H1 (cell line): ENCODE measurements at regions not wholly inside any gene's neighbourhood (a gene's known extent, or its start where the extent isn't known, plus 50 kb on each side); places are given as distances from the start of the nearest gene placed in this dataset.

Experiments used
- CTCF ChIA-PET: fragments of 300-600 bp; sonication (Branson Sonifier 250); formaldehyde crosslinking; loops from one replicate; lab custom pipeline; 2021; ENCODE audit not compliant: partially characterized antibody; lab: Charles Lee
- POLR2A ChIA-PET: fragments of 300-600 bp; sonication (Branson Sonifier 250); formaldehyde crosslinking; loops from one replicate; lab custom pipeline; 2021; ENCODE audit warnings: inconsistent platforms; ENCODE audit not compliant: partially characterized antibody; lab: Charles Lee
- DNase-seq, 2 experiments: peaks; one replicate each; pipeline versions ENCODE4 v3.0.0 to v3.0.0-alpha.2; 2010 to 2022; ENCODE audit warnings: low spot score in 2 of 2, low read depth in 1 of 2, mixed read lengths in 1 of 2
- FAIRE-seq: peaks from 2 replicates; lab custom pipeline; 2011; peaks lifted over from hg19 to GRCh38; lab: Jason Lieb, UNC
- H2AFZ ChIP-seq: 2 replicates; pipeline ENCODE4 v1.8.1; 2012; ENCODE audit warnings: low read length, inconsistent platforms
- H2AK5ac ChIP-seq: 2 replicates; pipeline ENCODE4 v1.6.1; 2013; ENCODE audit warnings: low read depth, low read length
- H2BK120ac ChIP-seq: replicated peaks from 2 replicates; pipeline ENCODE3; 2013; ENCODE audit warnings: low read depth, low read length, inconsistent platforms
- H2BK12ac ChIP-seq: 2 replicates; pipeline ENCODE4 v1.6.1; 2013; ENCODE audit warnings: low read depth, low read length
- H2BK15ac ChIP-seq: 2 replicates; pipeline ENCODE4 v1.6.1; 2013; ENCODE audit warnings: low read length
- H2BK20ac ChIP-seq: 2 replicates; pipeline ENCODE4 v1.6.1; 2013; ENCODE audit warnings: low read length
- H2BK5ac ChIP-seq: 2 replicates; pipeline ENCODE4 v1.6.1; 2013; ENCODE audit warnings: low read depth, low read length
- H3K14ac ChIP-seq: 2 replicates; pipeline ENCODE4 v1.6.1; 2013; ENCODE audit warnings: inconsistent platforms; ENCODE audit not compliant: insufficient read length
- H3K18ac ChIP-seq: 2 replicates; pipeline ENCODE4 v1.6.1; 2013; ENCODE audit warnings: low read length; ENCODE audit errors: extremely low read depth
- H3K23ac ChIP-seq: 2 replicates; pipeline ENCODE4 v1.6.1; 2013; ENCODE audit warnings: inconsistent platforms; ENCODE audit not compliant: insufficient read length
- H3K23me2 ChIP-seq: 2 replicates; pipeline ENCODE4 v1.6.1; 2013; ENCODE audit warnings: low read depth, low read length
- H3K27ac ChIP-seq: 2 replicates; pipeline ENCODE4 v1.6.1; 2011; ENCODE audit warnings: low read depth, low read length, inconsistent platforms
- H3K27me3 ChIP-seq, 4 experiments: replicated peaks in 1 of 4; 1 replicate in 1 of 4; 2 replicates in 3 of 4; pipeline versions ENCODE4 v1.6.1 to v1.8.1; 2011 to 2013; ENCODE audit warnings: low read length in 3 of 4, mild to moderate bottlenecking in 3 of 4, inconsistent platforms in 2 of 4, mixed read lengths in 2 of 4, moderate library complexity in 1 of 4; ENCODE audit not compliant: control insufficient read depth in 3 of 4, insufficient read depth in 3 of 4; ENCODE audit errors: extremely low read depth in 1 of 4
- H3K36me3 ChIP-seq, 4 experiments: 2 replicates each; pipeline versions ENCODE4 v1.6.1 to v1.8.1; 2011 to 2013; ENCODE audit warnings: mild to moderate bottlenecking in 4 of 4, low read length in 3 of 4, moderate library complexity in 2 of 4, control low read depth in 1 of 4, inconsistent platforms in 1 of 4; ENCODE audit not compliant: insufficient read depth in 4 of 4, control insufficient read depth in 2 of 4
- H3K4ac ChIP-seq: replicated peaks from 2 replicates; pipeline ENCODE3; 2013; ENCODE audit warnings: low read length, low read depth, mixed read lengths, inconsistent platforms; ENCODE audit not compliant: insufficient read length
- H3K4me1 ChIP-seq, 4 experiments: replicated peaks in 1 of 4; 1 replicate in 1 of 4; 2 replicates in 3 of 4; pipeline versions ENCODE4 v1.6.1 to v1.8.1; 2011 to 2013; ENCODE audit warnings: low read length in 3 of 4, inconsistent platforms in 2 of 4, mixed read lengths in 1 of 4; ENCODE audit not compliant: insufficient read depth in 4 of 4, control insufficient read depth in 3 of 4
- H3K4me2 ChIP-seq, 2 experiments: 2 replicates each; pipeline versions ENCODE4 v1.6.1 to v1.8.1; 2011 to 2013; ENCODE audit warnings: low read depth in 2 of 2, low read length in 2 of 2, control low read depth in 1 of 2, inconsistent platforms in 1 of 2, mild to moderate bottlenecking in 1 of 2; ENCODE audit not compliant: insufficient read depth in 1 of 2
- H3K4me3 ChIP-seq, 4 experiments: fragments of 200-600, 300-600 bp in 1 of 4; sonication (generic), shearing (Covaris generic), sonication (Bioruptor Twin) in 1 of 4; 2 replicates each; pipeline versions ENCODE4 v1.5.1 to v1.8.1; 2011 to 2016; ENCODE audit warnings: low read length in 4 of 4, low read depth in 3 of 4, control low read depth in 2 of 4, inconsistent platforms in 2 of 4, mild to moderate bottlenecking in 2 of 4, mixed read lengths in 1 of 4, moderate library complexity in 1 of 4; ENCODE audit not compliant: insufficient read depth in 2 of 4; ENCODE audit errors: extremely low read depth in 1 of 4
- H3K56ac ChIP-seq: replicated peaks from 2 replicates; pipeline ENCODE3; 2013; ENCODE audit warnings: low read depth, mild to moderate bottlenecking, mixed read lengths, low read length, inconsistent platforms; ENCODE audit not compliant: insufficient read length
- H3K79me1 ChIP-seq: 2 replicates; pipeline ENCODE4 v1.6.1; 2013; ENCODE audit warnings: low read depth, low read length, control low read depth
- H3K79me2 ChIP-seq, 2 experiments: 2 replicates each; pipeline versions ENCODE4 v1.6.1 to v1.8.1; 2012 to 2013; ENCODE audit warnings: low read length in 2 of 2, mild to moderate bottlenecking in 2 of 2, inconsistent platforms in 1 of 2; ENCODE audit not compliant: insufficient read depth in 2 of 2, control insufficient read depth in 1 of 2
- H3K9ac ChIP-seq, 4 experiments: replicated peaks in 1 of 4; 1 replicate in 1 of 4; 2 replicates in 3 of 4; pipeline versions ENCODE4 v1.6.1 to v1.8.1; 2011 to 2013; ENCODE audit warnings: low read depth in 3 of 4, low read length in 3 of 4, control low read depth in 2 of 4, mild to moderate bottlenecking in 2 of 4, moderate library complexity in 2 of 4, inconsistent platforms in 1 of 4; ENCODE audit errors: extremely low read depth in 1 of 4
- H3K9me3 ChIP-seq, 2 experiments: 2 replicates each; pipeline versions ENCODE4 v1.6.1 to v1.8.1; 2012 to 2013; ENCODE audit warnings: mild to moderate bottlenecking in 2 of 2, moderate library complexity in 2 of 2, control low read depth in 1 of 2, inconsistent platforms in 1 of 2, low read depth in 1 of 2, low read length in 1 of 2, mixed read lengths in 1 of 2; ENCODE audit not compliant: insufficient read depth in 2 of 2
- H4K20me1 ChIP-seq, 2 experiments: replicated peaks in 1 of 2; 2 replicates each; pipeline versions ENCODE3 to v1.8.1; 2011 to 2013; ENCODE audit warnings: inconsistent platforms in 2 of 2, low read length in 2 of 2, mild to moderate bottlenecking in 1 of 2; ENCODE audit not compliant: insufficient read depth in 2 of 2, control insufficient read depth in 1 of 2
- H4K5ac ChIP-seq: 2 replicates; pipeline ENCODE4 v1.6.1; 2013; ENCODE audit warnings: low read length, low read depth, mixed read lengths, inconsistent platforms; ENCODE audit not compliant: insufficient read length
- H4K8ac ChIP-seq: 2 replicates; pipeline ENCODE4 v1.8.0; 2013; ENCODE audit warnings: mild to moderate bottlenecking, moderate library complexity, low read length, inconsistent platforms; ENCODE audit not compliant: insufficient read depth; ENCODE audit errors: extremely low read depth
- H4K91ac ChIP-seq: replicated peaks from 2 replicates; pipeline ENCODE3; 2013; ENCODE audit warnings: low read length, mixed read lengths, inconsistent platforms; ENCODE audit not compliant: insufficient read length
- CREB1 ChIP-seq: IDR thresholded peaks from 2 replicates; pipeline ENCODE4 v1.6.1; 2012; ENCODE audit warnings: inconsistent platforms
- EGR1 ChIP-seq: IDR thresholded peaks from 2 replicates; pipeline ENCODE4 v1.6.1; 2011; ENCODE audit warnings: low read depth, low read length, borderline replicate concordance
- GABPA ChIP-seq: IDR thresholded peaks from 2 replicates; pipeline ENCODE4 v1.6.1; 2011; ENCODE audit warnings: mild to moderate bottlenecking, low read length, moderate library complexity, borderline replicate concordance; ENCODE audit not compliant: insufficient read depth
- MAX ChIP-seq: IDR thresholded peaks from 2 replicates; pipeline ENCODE4 v1.6.1; 2012; ENCODE audit warnings: inconsistent platforms
- SIN3A ChIP-seq, 2 experiments: IDR thresholded peaks in 1 of 2; conservative IDR thresholded peaks in 1 of 2; 2 replicates each; pipeline ENCODE4 v1.6.1; 2011 to 2012; ENCODE audit warnings: low read length in 2 of 2, improper control_type of control experiment in 1 of 2, low read depth in 1 of 2, mild to moderate bottlenecking in 1 of 2
- SP2 ChIP-seq: IDR thresholded peaks from 2 replicates; pipeline ENCODE4 v1.6.1; 2012; ENCODE audit warnings: mild to moderate bottlenecking, low read length, inconsistent platforms
- SP4 ChIP-seq: IDR thresholded peaks from 2 replicates; pipeline ENCODE4 v1.6.1; 2012; ENCODE audit warnings: low read length, inconsistent platforms
- SRF ChIP-seq: IDR thresholded peaks from 2 replicates; pipeline ENCODE4 v1.6.1; 2011; ENCODE audit warnings: mild to moderate bottlenecking, low read depth, low read length, moderate library complexity
- TEAD4 ChIP-seq: IDR thresholded peaks from 2 replicates; pipeline ENCODE4 v1.6.1; 2012; ENCODE audit warnings: low read depth, low read length, inconsistent platforms, mixed read lengths
- WGBS, 2 experiments: shearing (Covaris generic) in 1 of 2; methylation state at CpG; one replicate each; pipeline versions ENCODE4 v1.1.6 to v1.1.7; 2013 to 2015; ENCODE audit warnings: low lambda C conversion rate in 2 of 2, mixed read lengths in 2 of 2, inconsistent platforms in 1 of 2, low coverage in 1 of 2, missing lambda C conversion rate in 1 of 2; ENCODE audit not compliant: insufficient replicate concordance in 2 of 2, insufficient coverage in 1 of 2, insufficient read length in 1 of 2; ENCODE audit errors: extremely low coverage in 1 of 2, missing lambda C conversion rate in 1 of 2; 5-methylcytosine and 5-hydroxymethylcytosine counted together

DNA sequence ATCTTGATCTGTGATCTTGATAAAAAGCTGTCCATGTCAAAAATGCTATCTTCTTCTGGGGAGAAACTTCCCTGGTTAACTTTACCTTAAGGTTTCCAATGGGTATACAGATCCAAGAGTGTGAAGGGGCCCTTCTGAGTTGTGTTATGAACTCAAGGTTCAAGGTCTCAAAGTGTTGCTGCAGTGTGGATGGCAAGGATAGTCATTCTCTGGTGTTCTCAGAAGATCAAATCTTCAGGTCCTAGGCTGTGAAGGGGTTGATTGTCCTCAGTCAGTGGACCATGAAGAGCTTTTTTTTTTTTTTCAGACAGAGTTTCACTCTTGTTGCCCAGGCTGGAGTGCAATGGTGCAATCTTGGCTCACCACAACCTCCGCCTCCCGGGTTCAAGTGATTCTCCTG is 114.4 kb downstream of the SPTSSA start:
- no peak overlapping the region for H3K23ac ChIP-seq
- H3K4ac ChIP-seq: no peak overlapping the region
- H2BK20ac ChIP-seq: no peak overlapping the region
- H3K14ac ChIP-seq: no peak overlapping the region
- no peak overlapping the region for H2BK5ac ChIP-seq
- H3K36me3 ChIP-seq: peaks cover 0 to 5% (median 0%) of the 10 kb centered on the region in 4 experiments; a peak in 1 of 8 replicates
- no peak overlapping the region for H2AK5ac ChIP-seq
- H3K27me3 ChIP-seq: no peaks in the 10 kb centered on the region
- ChIA-PET CTCF (no interaction called here), POLR2A (no interaction called here)
- no peak overlapping the region for H2AFZ ChIP-seq
- H4K20me1 ChIP-seq: no peaks in the 10 kb centered on the region
- H3K4me1 ChIP-seq: no peaks in the 10 kb centered on the region
- no peak overlapping the region for H4K91ac ChIP-seq
- FAIRE-seq (no peak), DNase-seq (no peak)
- H3K18ac ChIP-seq: no peak overlapping the region
- no peak overlapping the region for H2BK12ac ChIP-seq
- H3K9me3 ChIP-seq: peaks cover 6 to 18% of the 10 kb centered on the region in 2 experiments; a peak in 3 of 4 replicates
- H4K8ac ChIP-seq: no peak overlapping the region
- no peak overlapping the region for H2BK15ac ChIP-seq
- no peak overlapping the region for H2BK120ac ChIP-seq
- no peak overlapping the region for H3K4me2 ChIP-seq
- H4K5ac ChIP-seq: no peak overlapping the region
- no peaks in the 10 kb centered on the region for H3K23me2 ChIP-seq
- no peaks in the 10 kb centered on the region for H3K79me2 ChIP-seq
- H3K27ac ChIP-seq: no peak overlapping the region
- H3K79me1 ChIP-seq: no peaks in the 10 kb centered on the region
- 90% methylated on average over 2 of the region's 2 CpGs; no CpG with 5 or more reads in 1 of the 2 experiments for WGBS, 2 experiments
- no peak overlapping the region for H3K9ac ChIP-seq
- H3K4me3 ChIP-seq: no peak overlapping the region
- H3K56ac ChIP-seq: no peak overlapping the region
- no peak for TF ChIP-seq SRF
- TF ChIP-seq EGR1: no peak
- no peak for TF ChIP-seq SIN3A (conservative IDR thresholded peaks at IDR 0.05 in 1 of 2, IDR thresholded peaks at IDR 0.05 in 1 of 2; ENCODE audit: low read depth in 1 of 2, low read length in 2 of 2)
- TF ChIP-seq SP2: no peak
- no peak for TF ChIP-seq MAX
- TF ChIP-seq TEAD4: no peak
- no peak for TF ChIP-seq SP4
- no peak for TF ChIP-seq GABPA
- TF ChIP-seq CREB1: no peak
